Testis (tissue), 2 donors: ENCODE measurements at regions not wholly inside any gene's neighbourhood (a gene's known extent, or its start where the extent isn't known, plus 50 kb on each side); places are given as distances from the start of the nearest gene placed in this dataset.

Source experiments
- POLR2A ChIP-seq: fragments of 450-650 bp; IDR thresholded peaks from one replicate; pipeline ENCODE4 v1.6.1; 2017; ENCODE audit warnings: antibody characterized with exemption, mild to moderate bottlenecking, moderate library complexity
- TF ChIP-seq, protein P1 (sequence below), 3 experiments: fragments of 450-650 bp in 2 of 3; fragments of 200-600 bp in 1 of 3; sonication (generic) in 1 of 3; IDR thresholded peaks; one replicate each; pipeline ENCODE4 v1.5.1; 2016 to 2019; ENCODE audit warnings: antibody characterized with exemption in 3 of 3, mild to moderate bottlenecking in 2 of 3, moderate library complexity in 1 of 3

DNA sequence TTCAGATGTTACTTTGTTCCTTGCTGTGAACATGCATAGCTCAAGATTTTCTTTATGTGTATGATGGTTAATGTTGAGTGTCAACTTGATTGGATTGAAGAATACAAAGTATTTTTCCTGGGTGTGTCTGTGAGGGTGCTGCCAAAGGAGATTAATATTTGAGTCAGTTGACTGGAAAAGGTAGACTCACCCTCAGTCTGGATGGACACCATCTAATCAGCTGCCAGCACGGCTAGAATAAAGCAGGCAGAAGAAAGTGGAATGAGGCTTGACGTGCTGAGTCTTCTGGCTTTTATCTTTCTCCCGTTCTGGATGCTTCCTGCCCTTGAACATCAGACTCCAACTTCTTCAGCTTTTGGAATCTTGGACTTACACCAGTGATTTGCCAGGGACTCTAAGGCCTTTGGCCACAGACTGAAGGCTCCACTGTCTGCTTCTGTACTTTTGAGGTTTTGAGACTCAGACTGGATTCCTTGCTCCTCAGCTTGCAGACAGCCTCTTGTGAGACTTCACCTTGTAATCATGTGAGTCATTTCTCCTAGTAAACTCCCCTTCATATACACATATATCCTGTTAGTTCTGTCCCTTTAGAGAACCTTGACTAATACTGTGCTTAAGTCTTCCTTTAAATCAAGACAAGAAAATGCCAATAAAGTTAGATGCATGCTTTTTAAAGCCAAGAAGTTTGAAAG, 626.6 kb downstream of the KCNT2 start:
- TF ChIP-seq, protein P1, sequence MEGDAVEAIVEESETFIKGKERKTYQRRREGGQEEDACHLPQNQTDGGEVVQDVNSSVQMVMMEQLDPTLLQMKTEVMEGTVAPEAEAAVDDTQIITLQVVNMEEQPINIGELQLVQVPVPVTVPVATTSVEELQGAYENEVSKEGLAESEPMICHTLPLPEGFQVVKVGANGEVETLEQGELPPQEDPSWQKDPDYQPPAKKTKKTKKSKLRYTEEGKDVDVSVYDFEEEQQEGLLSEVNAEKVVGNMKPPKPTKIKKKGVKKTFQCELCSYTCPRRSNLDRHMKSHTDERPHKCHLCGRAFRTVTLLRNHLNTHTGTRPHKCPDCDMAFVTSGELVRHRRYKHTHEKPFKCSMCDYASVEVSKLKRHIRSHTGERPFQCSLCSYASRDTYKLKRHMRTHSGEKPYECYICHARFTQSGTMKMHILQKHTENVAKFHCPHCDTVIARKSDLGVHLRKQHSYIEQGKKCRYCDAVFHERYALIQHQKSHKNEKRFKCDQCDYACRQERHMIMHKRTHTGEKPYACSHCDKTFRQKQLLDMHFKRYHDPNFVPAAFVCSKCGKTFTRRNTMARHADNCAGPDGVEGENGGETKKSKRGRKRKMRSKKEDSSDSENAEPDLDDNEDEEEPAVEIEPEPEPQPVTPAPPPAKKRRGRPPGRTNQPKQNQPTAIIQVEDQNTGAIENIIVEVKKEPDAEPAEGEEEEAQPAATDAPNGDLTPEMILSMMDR (IDR thresholded peaks at IDR 0.05) = no peak
- no peak for TF ChIP-seq POLR2A
